ENCODE measurements at regions not wholly inside any gene's neighbourhood (a gene's known extent, or its start where the extent isn't known, plus 50 kb on each side); places are given as distances from the start of the nearest gene placed in this dataset.
"Not testable (repeated sequence)": the region's sequence is repeated elsewhere in the genome, so short reads cannot be mapped to it uniquely, and the experiment has no call there.

- not testable (repeated sequence) for DNase-seq
These were observed 93.1 kb upstream of the NT5E start for GRCh38 chr6:85356743-85357142.

GRCh38 chr6:85355816-85356215, 94.1 kb upstream of the NT5E start:
- DNase-seq: no peak

GRCh38 chr6:85354761-85355618, 94.9 kb upstream of the NT5E start:
- peak; percentile 48 for DNase-seq

DNA sequence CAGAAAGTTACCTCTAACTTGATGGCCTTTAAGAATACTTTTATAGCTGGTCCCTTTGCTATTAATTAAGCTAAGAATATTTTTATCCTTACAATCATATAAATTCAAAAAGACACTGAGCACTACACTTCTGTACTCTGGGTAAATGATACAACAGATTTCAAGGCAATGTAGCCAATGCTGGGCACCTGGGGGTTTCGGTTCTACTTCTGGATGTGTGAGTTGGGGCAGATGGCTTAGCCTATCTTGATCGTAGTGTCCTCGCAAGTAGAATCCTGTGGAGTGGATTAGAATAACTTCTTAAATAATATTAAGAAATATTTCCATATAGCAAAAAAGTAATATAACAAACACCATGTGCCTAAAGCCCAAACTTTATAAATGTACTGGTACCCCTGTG, 96.9 kb upstream of the NT5E start:
- no peak for DNase-seq

DNA sequence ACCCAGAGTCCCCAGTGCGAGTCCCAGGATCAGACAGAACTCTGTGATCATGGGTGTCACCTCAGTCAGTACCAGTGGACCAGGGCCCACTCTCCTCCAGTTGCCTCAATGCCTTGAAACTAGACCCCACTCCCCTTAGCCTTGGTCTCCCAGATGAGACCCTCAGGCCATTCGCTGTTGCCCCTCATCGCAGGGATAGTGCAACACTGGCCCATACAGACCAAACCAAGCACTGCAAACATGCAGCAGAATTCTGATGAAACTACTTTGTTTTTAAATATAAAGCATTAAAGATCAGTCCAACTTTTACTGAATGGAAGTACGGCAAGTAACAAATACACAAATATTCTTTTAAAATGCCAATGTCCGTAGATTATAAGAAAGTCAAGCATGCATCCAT, 101.2 kb upstream of the NT5E start:
- DNase-seq: no peak

DNA sequence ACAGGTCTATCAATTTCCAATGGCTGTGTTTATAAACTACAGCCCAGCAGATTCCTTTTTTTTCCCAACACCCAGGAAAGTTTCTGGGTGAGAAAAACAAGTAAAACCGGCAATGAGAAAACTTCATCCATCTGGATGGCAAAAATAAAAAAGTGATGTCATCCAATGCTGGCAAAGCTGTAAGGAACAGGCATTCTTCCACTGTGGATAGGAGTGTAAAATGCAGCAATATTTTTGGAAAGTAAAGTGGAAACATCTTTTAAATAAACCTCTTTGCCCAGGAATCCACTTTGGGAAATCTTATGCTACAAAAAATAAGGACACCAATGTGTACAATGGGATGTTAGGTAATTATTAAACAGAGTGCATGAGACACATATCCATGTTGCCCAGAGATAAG, 102.1 kb upstream of the NT5E start:
- DNase-seq: no peak

DNA sequence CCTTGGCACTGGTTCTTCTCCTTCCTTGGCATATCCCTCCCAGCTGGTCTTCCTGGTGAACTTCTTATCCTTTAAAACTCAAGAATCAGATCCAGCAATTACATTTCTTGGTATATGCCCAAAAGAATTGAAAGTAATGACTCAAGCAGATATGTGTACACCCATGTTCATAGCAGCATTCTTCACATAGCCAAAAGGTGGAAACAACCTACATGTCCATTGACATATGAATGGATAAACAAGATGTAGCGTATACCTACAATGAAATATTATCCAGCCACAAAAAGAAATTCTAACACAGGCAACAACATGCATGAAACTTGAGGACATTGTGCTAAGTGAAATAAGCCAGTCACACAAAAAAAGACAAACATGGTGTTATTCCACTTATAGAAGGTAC, 103.7 kb upstream of the NT5E start:
- DNase-seq: no peak

DNA sequence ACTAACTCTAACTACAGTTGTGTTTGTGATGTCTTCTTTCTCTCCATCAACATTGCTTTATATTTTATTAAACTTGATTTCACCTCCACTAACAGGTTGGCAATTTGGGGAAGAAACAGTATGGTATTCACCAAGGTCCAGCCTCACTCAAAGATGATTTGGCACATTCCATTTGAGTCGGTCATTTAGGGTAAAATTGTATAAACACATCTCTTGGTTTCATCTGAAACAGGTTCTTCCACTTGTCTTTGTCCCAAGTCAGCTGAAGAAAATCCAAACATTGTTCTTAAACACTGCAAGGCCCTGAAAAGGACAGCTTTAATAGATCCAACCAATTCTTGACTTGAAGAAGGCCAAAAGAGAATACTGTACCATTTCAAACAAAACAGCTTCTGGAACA, 104.9 kb upstream of the NT5E start:
- no peak for DNase-seq

DNA sequence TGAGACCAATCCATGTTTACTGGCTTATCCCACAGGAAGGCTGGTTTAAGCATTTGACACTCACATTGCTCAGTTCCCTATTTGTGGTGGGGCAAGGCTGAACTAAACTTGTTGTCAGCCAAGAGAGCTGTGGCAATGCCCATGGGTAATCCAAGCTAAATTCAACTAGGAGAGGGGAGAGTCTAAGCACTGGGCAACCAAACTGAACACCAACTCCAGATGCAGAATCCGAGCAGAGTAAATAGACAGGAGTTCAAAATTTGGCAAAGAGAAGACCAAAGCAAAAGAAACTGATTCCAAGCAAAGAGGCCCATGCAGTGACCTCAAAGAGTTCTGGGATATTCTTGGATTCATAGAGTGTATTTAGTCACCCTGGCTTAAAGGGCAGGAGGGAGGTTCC, 106.5 kb upstream of the NT5E start:
- DNase-seq: no peak

DNA sequence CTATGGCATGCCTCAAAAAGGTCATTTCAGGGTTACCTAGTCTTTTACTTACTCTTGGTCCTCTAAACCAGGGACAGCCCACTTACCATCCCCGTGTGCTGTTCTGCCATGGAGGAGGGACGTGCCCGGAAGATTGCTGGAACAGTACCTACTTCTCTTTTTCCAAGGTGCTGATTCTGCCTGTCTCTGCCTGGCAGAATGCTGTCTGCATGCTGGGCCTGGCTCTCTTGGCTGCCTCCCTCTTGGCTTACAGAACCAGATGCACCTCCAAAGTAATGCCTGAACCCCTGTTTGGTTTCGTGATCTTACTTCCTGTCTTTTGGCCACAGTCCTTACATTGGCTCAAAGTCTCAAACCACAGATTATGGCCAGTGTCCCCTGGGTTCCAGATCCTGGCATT, 120.7 kb upstream of the NT5E start:
- DNase-seq: no peak

GRCh38 chr6:85325811-85326210, 124.1 kb upstream of the NT5E start:
- DNase-seq: not testable (repeated sequence)

DNA sequence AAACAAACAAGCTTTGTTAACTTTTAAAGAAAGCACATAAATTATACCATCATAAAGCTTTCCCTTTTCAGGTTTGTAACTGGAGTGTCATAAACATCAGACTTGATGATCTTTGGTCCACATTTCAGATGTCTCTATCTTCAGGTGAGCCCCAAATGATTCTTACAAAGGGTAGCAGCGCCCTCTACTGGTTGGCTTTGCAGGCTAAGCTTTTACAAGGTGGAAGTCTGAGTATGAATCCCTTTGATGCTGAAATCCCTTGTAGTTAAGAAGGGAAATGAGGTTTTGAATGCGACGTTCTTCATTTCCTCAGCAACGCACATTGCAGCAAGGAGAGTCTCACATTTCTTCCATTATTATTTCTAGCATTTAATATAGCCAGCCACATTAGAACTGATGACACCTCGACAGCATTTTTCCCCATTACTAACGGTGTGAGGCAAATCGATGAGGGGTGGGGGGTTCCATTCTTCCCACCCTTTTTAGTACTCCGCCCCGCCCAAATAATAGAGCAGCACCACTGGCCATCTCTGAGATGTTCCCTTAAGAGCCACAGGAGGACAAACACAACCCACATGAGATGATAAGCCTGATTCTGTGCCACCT, 126.3 kb upstream of the NT5E start:
- peak; percentile 22 for DNase-seq

- no peak for DNase-seq
These were observed 127.3 kb upstream of the NT5E start for GRCh38 chr6:85322446-85323105.

DNA sequence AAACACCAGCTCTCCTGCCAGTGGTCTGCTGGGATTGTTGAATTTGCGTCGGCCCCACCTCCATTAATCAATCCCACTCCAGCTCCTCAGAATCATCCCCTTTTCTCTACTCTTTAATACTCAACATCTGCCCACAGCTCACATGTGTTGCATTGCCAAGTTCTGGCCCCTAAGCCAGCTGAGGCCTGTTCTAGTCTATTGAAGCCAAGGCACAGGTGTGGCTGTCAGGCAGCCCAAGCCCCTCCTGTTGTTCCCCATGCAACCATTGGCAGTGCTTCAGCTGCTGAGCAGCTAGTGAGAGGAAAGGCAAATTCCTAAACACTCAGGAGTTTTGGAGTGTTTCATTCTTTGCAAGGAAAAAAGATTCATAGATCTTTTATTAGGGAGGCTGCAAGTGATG, 128.0 kb upstream of the NT5E start:
- DNase-seq: no peak

- DNase-seq: no peak
These were observed 135.3 kb upstream of the NT5E start for GRCh38 chr6:85314586-85314985.

DNA sequence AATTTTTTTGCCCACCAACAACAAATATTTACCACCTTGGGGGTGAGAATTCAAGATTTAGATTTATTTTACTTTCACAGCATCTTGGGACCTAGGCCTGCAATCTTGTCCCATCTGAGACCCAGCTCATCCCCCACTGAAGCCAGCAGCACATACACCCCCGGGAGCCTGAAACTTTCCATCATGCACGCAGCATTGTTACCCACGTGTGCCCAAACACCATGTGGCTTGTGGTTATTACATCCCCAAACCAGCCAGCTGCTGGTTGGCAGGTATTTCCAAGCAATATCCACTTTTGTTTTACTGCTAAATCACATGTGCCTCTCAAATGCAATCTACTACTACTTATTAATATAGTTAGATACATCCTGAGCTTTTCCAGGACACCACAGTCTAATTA, 149.3 kb upstream of the NT5E start:
- DNase-seq: no peak

DNA sequence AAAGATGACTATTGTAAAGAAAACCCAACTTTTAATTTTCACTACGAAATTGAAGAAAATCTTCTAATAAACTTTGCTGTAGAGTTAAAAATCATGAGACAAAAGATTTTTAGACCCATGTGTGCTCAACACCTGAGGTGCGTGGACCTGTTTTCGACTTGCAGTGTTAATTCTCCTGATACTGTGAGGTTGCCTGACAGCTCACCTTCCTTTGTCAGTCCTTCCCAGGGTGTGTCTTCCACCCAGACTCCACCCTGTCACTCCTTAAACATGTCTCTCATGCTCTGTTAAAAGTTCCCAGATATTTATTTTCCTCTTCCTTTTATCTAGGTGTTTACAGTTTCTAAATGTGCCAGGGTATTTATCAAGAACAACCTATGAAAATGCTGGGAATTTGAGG, 151.3 kb upstream of the NT5E start:
- DNase-seq: no peak

GRCh38 chr6:85291326-85291725, 158.6 kb upstream of the NT5E start:
- no peak for DNase-seq

GRCh38 chr6:85287654-85288053, 162.2 kb upstream of the NT5E start:
- no peak for DNase-seq

DNA sequence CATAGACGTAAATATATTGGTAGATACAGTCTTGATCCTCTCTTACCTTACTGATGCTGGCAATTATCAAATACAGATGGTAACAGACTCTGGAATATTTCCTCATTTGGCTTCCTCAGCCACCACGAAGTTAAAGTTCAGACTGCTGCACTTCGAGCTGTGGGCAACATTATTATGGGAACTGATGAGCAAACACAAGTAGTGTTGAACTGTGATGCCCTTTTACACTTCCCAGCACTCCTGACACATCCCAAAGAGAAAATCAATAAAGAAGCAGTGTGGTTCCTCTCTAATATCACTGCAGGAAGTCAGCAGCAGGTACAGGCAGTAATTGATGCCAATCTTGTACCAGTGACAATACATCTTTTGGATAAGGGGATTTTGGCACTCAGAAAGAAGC, 162.7 kb upstream of the NT5E start:
- DNase-seq: no peak

- not testable (repeated sequence) for DNase-seq
These were observed 163.4 kb upstream of the NT5E start for GRCh38 chr6:85286507-85286906.

DNA sequence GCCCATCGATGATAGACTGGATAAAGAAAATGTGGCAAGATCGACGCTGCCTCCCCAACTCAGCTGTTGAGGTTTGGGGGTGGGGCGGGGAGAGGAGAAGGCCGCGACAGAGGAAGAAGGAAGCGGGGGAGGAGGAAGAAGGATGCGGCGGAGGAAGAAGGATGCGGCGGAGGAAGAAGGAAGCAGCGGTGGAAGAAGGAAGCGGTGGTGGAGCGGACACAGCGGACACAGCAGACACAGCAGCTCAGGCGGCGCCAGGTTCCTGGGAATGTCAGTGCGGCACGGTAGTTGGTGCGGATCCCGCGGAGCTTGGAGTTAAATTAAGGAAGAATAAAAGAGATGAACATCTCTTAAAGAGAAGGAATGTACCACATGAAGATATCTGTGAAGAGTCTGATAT, 163.9 kb upstream of the NT5E start:
- DNase-seq: no peak

DNA sequence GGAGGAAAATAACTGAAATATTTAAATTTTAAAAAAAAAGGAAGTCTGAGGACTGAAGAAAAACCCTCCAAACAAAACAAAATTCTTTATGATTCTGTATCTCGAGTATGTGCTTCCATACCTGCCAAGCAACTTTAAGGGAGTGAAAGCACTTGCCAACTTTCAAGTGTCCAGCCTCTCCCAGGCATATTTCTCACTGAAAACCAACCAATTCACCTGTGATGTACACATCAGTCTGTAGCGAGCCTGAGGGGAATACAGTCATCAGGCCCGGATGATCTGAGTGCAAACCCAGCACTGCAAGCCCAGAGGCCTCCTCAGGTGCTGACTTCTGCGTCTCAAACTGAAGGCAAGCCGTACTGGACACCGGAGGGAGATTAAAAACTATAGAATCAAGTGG, 164.8 kb upstream of the NT5E start:
- DNase-seq: no peak

DNA sequence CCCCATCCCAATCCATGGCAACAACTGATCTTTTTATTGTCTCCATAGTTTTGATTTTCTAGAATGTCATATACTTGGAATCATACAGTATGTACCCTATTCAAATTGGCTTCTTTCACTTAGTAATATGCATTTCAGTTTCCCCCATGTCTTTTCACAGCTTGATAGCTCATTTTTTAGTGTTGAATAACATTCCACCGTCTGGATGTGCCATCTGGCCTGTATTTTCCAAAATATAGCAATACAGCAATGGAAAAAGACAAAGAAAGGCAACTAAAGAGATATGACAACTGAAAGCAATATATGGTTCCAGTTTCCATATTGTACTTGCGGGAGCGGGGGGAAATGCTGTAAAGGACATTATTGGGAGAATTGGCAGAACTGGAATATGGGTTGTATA, 166.4 kb upstream of the NT5E start:
- DNase-seq: no peak
